NCI-H2196 (cell line): ENCODE measurements at regions not wholly inside any gene's neighbourhood (a gene's known extent, or its start where the extent isn't known, plus 50 kb on each side); places are given as distances from the start of the nearest gene placed in this dataset.
"Not testable (repeated sequence)": the region's sequence is repeated elsewhere in the genome, so short reads cannot be mapped to it uniquely, and the experiment has no call there.

Experiments
- DNase-seq: peaks from one replicate; lab custom pipeline; 2025; ENCODE audit not compliant: unreplicated experiment; lab: John Stamatoyannopoulos, UW

DNA sequence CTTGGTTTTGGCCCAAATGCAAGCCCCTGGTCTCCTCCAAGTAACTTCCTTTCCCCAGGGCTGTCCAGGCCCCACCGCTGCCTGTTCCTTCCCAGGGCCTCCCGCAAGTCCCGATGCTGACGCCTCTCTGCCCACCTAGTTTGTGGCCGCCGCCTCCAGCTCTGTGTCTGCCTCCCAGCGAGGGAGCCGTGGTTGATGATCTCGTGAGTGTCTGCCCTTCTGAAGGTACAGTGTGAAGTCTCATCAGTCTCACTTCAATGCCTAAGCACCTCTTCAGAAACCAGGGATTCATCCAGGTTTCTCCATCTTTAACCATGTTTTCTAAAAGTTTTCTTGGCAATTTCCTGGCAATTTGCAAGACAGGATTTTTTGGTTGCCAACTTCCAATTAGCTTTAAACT is 127.5 kb downstream of the TMEM121 start:
- DNase-seq: not testable (repeated sequence)

DNA sequence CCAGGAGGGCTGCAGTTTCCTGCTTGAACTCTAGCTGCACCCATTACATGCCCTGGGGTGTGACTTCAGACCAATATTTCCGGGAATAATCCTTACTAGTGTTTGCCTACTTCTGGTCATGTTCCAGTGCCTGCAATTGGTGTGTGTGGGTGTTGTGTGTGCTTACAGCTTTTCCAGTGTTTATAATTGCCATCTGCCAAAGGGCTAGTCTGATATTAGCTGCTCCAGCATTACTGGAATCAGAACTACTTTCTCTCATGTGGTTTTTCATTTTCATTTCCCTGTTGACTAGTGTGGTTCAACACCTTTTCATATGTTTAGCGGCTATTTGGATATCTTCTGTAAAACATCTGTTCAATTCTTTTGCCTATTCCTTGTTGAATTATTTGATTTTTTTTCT is 132.9 kb downstream of the TMEM121 start:
- not testable (repeated sequence) for DNase-seq

GRCh38 chr14:105659935-105660527 is 133.6 kb downstream of the TMEM121 start:
- no peak for DNase-seq

- no peak for DNase-seq
Observed at GRCh38 chr14:105660816-105661531, 134.6 kb downstream of the TMEM121 start.

- not testable (repeated sequence) for DNase-seq
Observed at GRCh38 chr14:105662043-105662442, 135.7 kb downstream of the TMEM121 start.

- DNase-seq: not testable (repeated sequence)
Observed at GRCh38 chr14:105662592-105662991, 136.2 kb downstream of the TMEM121 start.

DNA sequence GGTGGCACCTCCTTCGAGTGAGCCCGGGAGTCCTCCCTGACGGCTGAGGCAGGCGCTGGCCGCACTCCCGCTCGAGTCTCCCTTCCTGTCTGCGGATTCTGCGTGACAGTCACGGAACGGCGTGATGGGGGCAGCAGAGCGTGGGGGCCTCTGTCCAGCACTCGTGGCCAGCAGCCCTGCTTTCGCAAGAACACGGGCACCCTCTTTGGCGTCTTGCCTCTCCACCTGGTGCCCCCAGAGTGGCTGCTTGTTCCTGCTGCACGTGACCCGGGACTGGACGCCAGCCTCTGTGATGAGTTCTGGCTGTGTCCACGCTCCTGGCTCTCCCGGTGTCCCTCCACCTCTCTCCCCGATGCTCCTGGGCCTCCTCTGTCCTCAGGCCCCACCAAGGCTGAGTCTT is 136.9 kb downstream of the TMEM121 start:
- not testable (repeated sequence) for DNase-seq

- DNase-seq: not testable (repeated sequence)
Observed at GRCh38 chr14:105663818-105664596, 137.6 kb downstream of the TMEM121 start.

DNA sequence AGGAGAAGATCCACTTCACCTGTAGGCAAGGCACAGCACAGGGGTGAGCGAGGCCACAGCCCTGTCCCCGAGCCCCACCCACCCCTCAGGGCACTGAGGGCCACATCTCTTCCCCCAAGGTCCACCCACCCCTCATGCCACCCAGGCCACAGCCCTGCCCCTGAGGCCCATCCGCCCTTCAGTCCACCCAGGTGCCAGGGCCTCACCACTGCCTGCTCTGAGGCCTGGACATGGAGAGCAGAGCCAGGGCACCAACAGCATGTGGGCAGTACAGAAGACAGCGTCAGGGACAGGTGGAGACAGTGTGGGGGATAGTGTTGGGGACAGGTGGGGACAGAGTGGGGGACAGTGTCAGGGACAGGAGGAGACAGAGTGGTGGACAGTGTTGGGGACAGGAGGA is 138.3 kb downstream of the TMEM121 start:
- DNase-seq: no peak

DNA sequence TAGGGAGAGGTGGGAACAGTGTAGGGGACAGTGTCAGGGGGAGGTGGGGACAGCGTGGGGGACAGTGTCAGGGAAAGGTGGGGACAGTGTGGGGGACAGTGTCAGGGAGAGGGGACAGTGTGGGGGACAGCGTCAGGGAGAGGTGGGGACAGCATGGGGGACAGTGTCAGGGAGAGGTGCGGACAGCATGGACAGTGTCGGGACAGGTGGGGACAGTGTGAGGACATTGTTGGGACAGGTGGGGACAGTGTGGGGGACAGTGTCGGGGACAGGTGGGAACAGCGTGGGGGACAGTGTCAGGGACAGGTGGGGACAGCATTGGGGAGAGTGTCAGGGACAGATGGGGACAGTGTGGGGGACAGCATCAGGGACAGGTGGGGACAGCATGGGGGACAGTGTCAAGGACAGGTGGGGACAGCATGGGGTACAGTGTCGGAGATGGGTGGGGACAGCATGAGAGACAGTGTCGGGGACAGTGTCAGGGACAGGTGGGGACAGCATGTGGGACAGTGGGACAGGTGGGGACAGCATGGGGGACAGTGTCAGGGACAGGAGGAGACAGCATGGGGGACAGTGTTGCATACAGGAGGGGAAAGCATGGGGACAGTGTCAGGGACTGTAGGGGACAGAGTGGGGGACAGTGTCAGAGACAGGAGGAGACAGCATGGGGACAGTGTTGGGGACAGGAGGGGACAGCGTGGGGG is 139.0 kb downstream of the TMEM121 start:
- no peak for DNase-seq

DNA sequence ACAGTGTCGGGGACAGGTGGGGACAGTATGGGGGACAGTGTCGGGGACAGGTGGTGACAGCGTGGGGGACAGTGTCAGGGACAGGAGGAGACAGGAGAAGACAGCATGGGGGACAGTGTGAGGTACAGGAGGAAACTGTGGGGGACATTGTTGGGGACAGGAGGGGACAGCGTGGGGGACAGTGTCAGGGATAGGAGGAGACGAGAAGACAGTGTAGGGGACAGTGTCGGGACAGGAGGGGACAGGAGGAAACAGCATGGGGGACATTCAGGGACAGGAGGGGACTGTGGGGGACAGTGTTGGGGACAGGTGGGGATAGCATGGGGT is 139.5 kb downstream of the TMEM121 start:
- no peak for DNase-seq

- DNase-seq: no peak
Observed at GRCh38 chr14:105666420-105666819, 140.0 kb downstream of the TMEM121 start.

- not testable (repeated sequence) for DNase-seq
Observed at GRCh38 chr14:105666991-105667662, 140.7 kb downstream of the TMEM121 start.

GRCh38 chr14:105667663-105668020 is 141.3 kb downstream of the TMEM121 start:
- DNase-seq: not testable (repeated sequence)

DNA sequence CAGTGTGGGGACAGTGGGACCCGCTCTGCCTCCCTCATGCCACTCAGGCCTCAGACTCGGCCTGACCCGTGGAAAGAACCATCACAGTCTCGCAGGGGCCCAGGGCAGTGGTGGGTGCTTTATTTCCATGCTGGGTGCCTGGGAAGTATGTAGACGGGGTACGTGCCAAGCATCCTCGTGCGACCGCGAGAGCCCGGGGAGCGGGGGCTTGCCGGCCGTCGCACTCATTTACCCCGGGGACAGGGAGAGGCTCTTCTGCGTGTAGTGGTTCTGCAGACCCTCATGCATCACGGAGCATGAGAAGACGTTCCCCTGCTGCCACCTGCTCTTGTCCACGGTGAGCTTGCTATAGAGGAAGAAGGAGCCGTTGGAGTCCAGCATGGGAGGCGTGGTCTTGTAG is 141.6 kb downstream of the TMEM121 start:
- DNase-seq: not testable (repeated sequence)

DNA sequence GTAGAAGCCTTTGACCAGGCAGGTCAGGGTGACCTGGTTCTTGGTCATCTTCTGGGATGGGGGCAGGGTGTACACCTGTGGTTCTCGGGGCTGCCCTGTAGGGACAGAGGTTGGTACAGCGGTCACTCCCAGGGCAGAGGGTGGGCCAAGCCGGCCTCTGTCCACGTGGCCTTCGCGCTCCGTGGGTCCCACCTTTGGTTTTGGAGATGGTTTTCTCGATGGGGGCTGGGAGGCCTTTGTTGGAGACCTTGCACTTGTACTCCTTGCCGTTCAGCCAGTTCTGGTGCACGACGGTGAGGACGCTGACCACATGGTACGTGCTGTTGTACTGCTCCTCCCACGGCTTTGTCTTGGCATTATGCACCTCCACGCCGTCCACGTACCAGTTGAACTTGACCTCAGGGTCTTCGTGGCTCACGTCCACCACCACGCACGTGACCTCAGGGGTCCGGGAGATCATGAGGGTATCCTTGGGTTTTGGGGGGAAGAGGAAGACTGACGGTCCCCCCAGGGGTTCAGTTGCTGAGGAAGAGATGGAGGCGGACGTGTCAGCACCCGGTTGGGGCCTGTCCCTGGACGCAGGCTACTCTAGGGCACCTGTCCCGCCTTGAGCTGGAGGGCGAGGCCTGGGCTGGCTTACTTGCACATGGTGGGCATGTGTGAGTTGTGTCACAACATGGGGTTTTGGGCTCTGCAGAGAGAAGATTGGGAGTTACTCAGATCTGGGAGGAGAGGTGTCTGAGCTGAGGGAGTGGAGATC is 142.3 kb downstream of the TMEM121 start:
- not testable (repeated sequence) for DNase-seq

DNA sequence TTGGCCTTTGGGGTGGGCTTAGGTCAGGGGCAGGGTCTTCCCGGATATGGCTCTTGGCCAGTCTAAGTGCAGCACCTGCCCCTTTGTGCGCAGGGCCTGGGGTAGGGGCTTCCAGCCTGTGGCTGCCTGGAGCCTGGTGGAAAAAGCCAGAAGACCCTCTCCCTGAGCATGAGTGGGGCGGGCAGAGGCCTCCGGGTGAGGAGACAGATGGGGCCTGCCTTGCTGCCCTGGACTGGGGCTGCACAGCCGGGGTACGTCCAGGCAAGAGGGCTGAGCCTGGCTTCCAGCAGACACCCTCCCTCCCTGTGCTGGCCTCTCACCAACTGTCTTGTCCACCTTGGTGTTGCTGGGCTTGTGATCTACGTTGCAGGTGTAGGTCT is 142.8 kb downstream of the TMEM121 start:
- DNase-seq: not testable (repeated sequence)

DNA sequence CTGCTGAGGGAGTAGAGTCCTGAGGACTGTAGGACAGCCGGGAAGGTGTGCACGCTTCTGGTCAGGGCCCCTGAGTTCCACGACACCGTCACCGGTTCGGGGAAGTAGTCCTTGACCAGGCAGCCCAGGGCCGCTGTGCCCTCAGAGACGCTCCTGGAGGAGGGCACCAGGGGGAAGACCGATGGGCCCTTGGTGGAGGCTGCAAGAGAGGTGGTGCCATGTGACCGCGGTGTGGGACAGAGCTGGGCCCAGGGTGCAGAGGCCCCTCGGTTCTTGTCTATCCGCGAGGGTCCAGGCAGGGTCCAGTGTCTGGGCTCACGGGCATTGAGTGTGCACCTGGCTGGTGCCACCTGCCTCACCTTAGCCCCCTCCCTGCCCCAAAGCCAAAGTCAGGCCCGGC is 143.3 kb downstream of the TMEM121 start:
- not testable (repeated sequence) for DNase-seq

GRCh38 chr14:105672450-105673200 is 146.2 kb downstream of the TMEM121 start:
- not testable (repeated sequence) for DNase-seq

DNA sequence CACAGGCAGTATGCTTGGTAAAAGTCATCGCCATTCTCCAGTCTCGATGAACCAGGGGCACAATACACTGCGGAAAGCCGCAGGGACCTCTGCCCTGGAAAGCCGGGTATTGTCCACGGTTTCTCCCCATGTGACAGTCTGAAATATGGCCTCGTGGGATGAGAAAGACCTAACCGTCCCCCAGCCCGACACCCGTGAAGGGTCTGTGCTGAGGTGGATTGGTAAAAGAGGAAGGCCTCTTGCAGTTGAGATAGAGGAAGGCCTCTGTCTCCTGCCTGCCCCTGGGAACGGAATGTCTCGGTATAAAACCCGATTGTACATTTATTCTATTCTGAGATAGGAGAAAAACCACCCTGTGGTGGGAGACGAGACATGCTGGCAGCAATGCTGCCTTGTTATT is 149.1 kb downstream of the TMEM121 start:
- not testable (repeated sequence) for DNase-seq
